Astrocyte (in vitro differentiated cells and primary cell): ENCODE measurements at regions not wholly inside any gene's neighbourhood (a gene's known extent, or its start where the extent isn't known, plus 50 kb on each side); places are given as distances from the start of the nearest gene placed in this dataset.
A peak's percentile ranks its signal among the peaks of the same experiment; 100 is the strongest.

Experiments used
- DNase-seq: peaks from one replicate; pipeline ENCODE4 v3.0.0-alpha.2; 2010; ENCODE audit warnings: low read depth
- FAIRE-seq: peaks from 2 replicates; lab custom pipeline; 2011; peaks lifted over from hg19 to GRCh38; lab: Jason Lieb, UNC
- H2AFZ ChIP-seq: 2 replicates; pipeline ENCODE4 v1.6.0; 2012; ENCODE audit warnings: low read depth, low read length, inconsistent platforms
- H3K27ac ChIP-seq: 2 replicates; pipeline ENCODE4 v1.5.1; 2011; ENCODE audit warnings: low read depth, low read length, inconsistent platforms
- H3K27me3 ChIP-seq: 2 replicates; pipeline ENCODE4 v1.6.0; 2011; ENCODE audit warnings: low read length, inconsistent platforms; ENCODE audit not compliant: insufficient read depth
- H3K36me3 ChIP-seq: 2 replicates; pipeline ENCODE4 v1.5.1; 2011; ENCODE audit warnings: low read length, inconsistent platforms; ENCODE audit not compliant: insufficient read depth
- H3K4me1 ChIP-seq: 2 replicates; pipeline ENCODE4 v1.5.1; 2011; ENCODE audit warnings: low read length, inconsistent platforms; ENCODE audit not compliant: insufficient read depth
- H3K4me2 ChIP-seq: 2 replicates; pipeline ENCODE4 v1.6.0; 2012; ENCODE audit warnings: low read length, inconsistent platforms
- H3K4me3 ChIP-seq: 2 replicates; pipeline ENCODE4 v1.5.1; 2011; ENCODE audit warnings: low read depth, mild to moderate bottlenecking, low read length, inconsistent platforms; ENCODE audit not compliant: insufficient read depth
- H3K79me2 ChIP-seq: 2 replicates; pipeline ENCODE4 v1.6.0; 2012; ENCODE audit warnings: mild to moderate bottlenecking, low read length, inconsistent platforms; ENCODE audit not compliant: insufficient read depth
- H3K9ac ChIP-seq: 2 replicates; pipeline ENCODE4 v1.6.0; 2012; ENCODE audit warnings: mild to moderate bottlenecking, low read length, inconsistent platforms
- H3K9me3 ChIP-seq: 2 replicates; pipeline ENCODE4 v1.5.1; 2012; ENCODE audit warnings: low read depth, mild to moderate bottlenecking, low read length, inconsistent platforms; ENCODE audit not compliant: insufficient read depth
- H4K20me1 ChIP-seq: 2 replicates; pipeline ENCODE4 v1.6.0; 2012; ENCODE audit warnings: low read length, inconsistent platforms; ENCODE audit not compliant: insufficient read depth
- H3K27ac Mint-ChIP-seq: one replicate; pipeline ENCODE4 v1.8.0; 2021; ENCODE audit warnings: mild to moderate bottlenecking, mixed read lengths; ENCODE audit not compliant: unreplicated experiment
- H3K27me3 Mint-ChIP-seq: one replicate; pipeline ENCODE4 v1.8.0; 2021; ENCODE audit warnings: low read depth, mixed read lengths; ENCODE audit not compliant: unreplicated experiment
- H3K36me3 Mint-ChIP-seq: one replicate; pipeline ENCODE4 v1.8.0; 2021; ENCODE audit warnings: low read depth, mixed read lengths; ENCODE audit not compliant: unreplicated experiment
- H3K4me1 Mint-ChIP-seq: one replicate; pipeline ENCODE4 v1.8.0; 2021; ENCODE audit warnings: low read depth, mixed read lengths; ENCODE audit not compliant: unreplicated experiment
- H3K4me3 Mint-ChIP-seq: one replicate; pipeline ENCODE4 v1.8.0; 2021; ENCODE audit warnings: mild to moderate bottlenecking, moderate library complexity, mixed read lengths; ENCODE audit not compliant: unreplicated experiment
- H3K9me3 Mint-ChIP-seq: one replicate; pipeline ENCODE4 v1.8.0; 2021; ENCODE audit warnings: mild to moderate bottlenecking, mixed read lengths; ENCODE audit not compliant: unreplicated experiment
- CTCF ChIP-seq: IDR thresholded peaks from 2 replicates; pipeline ENCODE4 v1.5.1; 2011; ENCODE audit warnings: low read depth, mild to moderate bottlenecking, inconsistent platforms, low read length, moderate library complexity; ENCODE audit not compliant: insufficient read depth
- EZH2 ChIP-seq: IDR thresholded peaks from 2 replicates; pipeline ENCODE4 v1.6.1; 2012; ENCODE audit warnings: mild to moderate bottlenecking, low read length, inconsistent platforms; ENCODE audit not compliant: insufficient read depth

DNA sequence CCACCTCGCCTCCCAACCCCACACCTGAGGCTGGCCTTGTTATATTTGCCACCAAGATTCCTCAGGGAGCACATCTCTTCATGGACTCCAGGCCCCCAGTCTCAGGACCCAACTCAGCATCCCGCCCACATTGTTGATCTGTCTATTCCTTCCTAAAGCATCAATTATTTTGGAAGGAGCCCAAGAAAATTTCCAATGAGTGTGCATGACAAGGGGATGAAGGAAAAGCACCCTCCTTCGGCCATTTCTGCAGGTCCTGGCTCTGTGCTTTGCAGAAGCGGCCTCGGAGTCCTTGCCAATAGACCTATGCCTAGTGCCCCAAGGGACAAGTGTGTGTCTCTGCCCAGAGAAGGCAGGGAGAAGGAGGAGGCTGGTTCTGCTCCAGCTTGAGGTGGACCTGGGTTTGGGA is 273.2 kb downstream of the GADD45G start:
- Mint-ChIP-seq H3K4me3 (no peak overlapping the region), H3K27ac (no peak overlapping the region), H3K4me1 (peaks cover 5% of the 10 kb centered on the region), H3K9me3 (no peaks in the 10 kb centered on the region), H3K27me3 (peaks cover 45% of the 10 kb centered on the region), H3K36me3 (no peaks in the 10 kb centered on the region)
- Histone ChIP-seq H3K9ac (no peak overlapping the region), H3K4me1 (peaks cover 4% of the 10 kb centered on the region), H3K79me2 (no peaks in the 10 kb centered on the region), H3K4me3 (no peak overlapping the region), H3K27ac (no peak overlapping the region), H3K4me2 (no peak overlapping the region), H3K27me3 (no peaks in the 10 kb centered on the region), H3K36me3 (no peaks in the 10 kb centered on the region), H4K20me1 (no peaks in the 10 kb centered on the region), H3K9me3 (no peaks in the 10 kb centered on the region), H2AFZ (no peak overlapping the region)
- TF ChIP-seq CTCF, result no peak
- no peak for TF ChIP-seq EZH2
- FAIRE-seq (no peak), DNase-seq (no peak)

GRCh38 chr9:89878687-89879086 is 273.9 kb downstream of the GADD45G start:
- no peaks in the 10 kb centered on the region for H4K20me1 ChIP-seq
- H3K4me1 Mint-ChIP-seq, result peaks cover 5% of the 10 kb centered on the region
- peak overlapping the region; percentile 10 for H2AFZ ChIP-seq
- DNase-seq (no peak), FAIRE-seq (no peak)
- H3K27ac ChIP-seq, result no peak overlapping the region
- no peaks in the 10 kb centered on the region for H3K9me3 Mint-ChIP-seq
- H3K36me3 Mint-ChIP-seq, result no peaks in the 10 kb centered on the region
- peaks cover 11% of the 10 kb centered on the region for H3K4me1 ChIP-seq
- H3K9me3 ChIP-seq, result no peaks in the 10 kb centered on the region
- H3K4me3 Mint-ChIP-seq, result no peak overlapping the region
- no peak overlapping the region for H3K9ac ChIP-seq
- no peaks in the 10 kb centered on the region for H3K79me2 ChIP-seq
- H3K27me3 Mint-ChIP-seq, result peaks cover 40% of the 10 kb centered on the region
- no peaks in the 10 kb centered on the region for H3K27me3 ChIP-seq
- H3K4me3 ChIP-seq, result no peak overlapping the region
- H3K4me2 ChIP-seq, result no peak overlapping the region
- no peaks in the 10 kb centered on the region for H3K36me3 ChIP-seq
- TF ChIP-seq EZH2, result no peak
- H3K27ac Mint-ChIP-seq, result no peak overlapping the region

DNA sequence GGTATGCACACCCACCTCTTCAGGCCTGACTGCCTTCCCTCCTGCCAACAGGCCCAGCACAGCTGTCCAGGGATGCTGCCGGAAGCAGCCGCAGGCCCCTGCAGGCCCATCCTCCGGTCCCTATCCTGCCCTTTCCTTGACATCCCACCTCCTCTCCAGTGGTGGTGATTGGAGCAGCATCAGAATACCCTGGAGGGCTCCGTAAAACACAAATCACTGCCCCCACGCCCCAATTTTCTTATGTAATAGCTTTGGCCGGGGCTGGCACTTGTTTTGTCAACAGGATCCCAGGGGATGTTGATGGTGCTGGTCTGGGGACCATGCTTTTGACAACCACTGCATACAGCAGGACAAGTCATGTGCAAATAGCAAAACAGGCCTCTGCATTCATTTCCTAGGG is 274.5 kb downstream of the GADD45G start:
- Mint-ChIP-seq H3K36me3 (no peaks in the 10 kb centered on the region), H3K27ac (no peak overlapping the region), H3K4me1 (peaks cover 5% of the 10 kb centered on the region), H3K9me3 (no peaks in the 10 kb centered on the region), H3K27me3 (peaks cover 34% of the 10 kb centered on the region), H3K4me3 (no peak overlapping the region)
- no peaks in the 10 kb centered on the region for H3K36me3 ChIP-seq
- H3K4me3 ChIP-seq, result no peak overlapping the region
- H3K4me2 ChIP-seq, result no peak overlapping the region
- FAIRE-seq (no peak), DNase-seq (no peak)
- H3K79me2 ChIP-seq, result no peaks in the 10 kb centered on the region
- no peaks in the 10 kb centered on the region for H3K27me3 ChIP-seq
- no peak overlapping the region for H3K27ac ChIP-seq
- no peak overlapping the region for H3K9ac ChIP-seq
- peaks cover 11% of the 10 kb centered on the region for H3K4me1 ChIP-seq
- no peak for TF ChIP-seq CTCF
- TF ChIP-seq EZH2, result no peak
- H3K9me3 ChIP-seq, result no peaks in the 10 kb centered on the region
- no peak overlapping the region for H2AFZ ChIP-seq
- H4K20me1 ChIP-seq, result no peaks in the 10 kb centered on the region
